SKM-1 (cell line): ENCODE measurements at regions not wholly inside any gene's neighbourhood (a gene's known extent, or its start where the extent isn't known, plus 50 kb on each side); places are given as distances from the start of the nearest gene placed in this dataset.

Source experiments
- DNase-seq: peaks from one replicate; lab custom pipeline; 2025; ENCODE audit not compliant: unreplicated experiment; lab: John Stamatoyannopoulos, UW

DNA sequence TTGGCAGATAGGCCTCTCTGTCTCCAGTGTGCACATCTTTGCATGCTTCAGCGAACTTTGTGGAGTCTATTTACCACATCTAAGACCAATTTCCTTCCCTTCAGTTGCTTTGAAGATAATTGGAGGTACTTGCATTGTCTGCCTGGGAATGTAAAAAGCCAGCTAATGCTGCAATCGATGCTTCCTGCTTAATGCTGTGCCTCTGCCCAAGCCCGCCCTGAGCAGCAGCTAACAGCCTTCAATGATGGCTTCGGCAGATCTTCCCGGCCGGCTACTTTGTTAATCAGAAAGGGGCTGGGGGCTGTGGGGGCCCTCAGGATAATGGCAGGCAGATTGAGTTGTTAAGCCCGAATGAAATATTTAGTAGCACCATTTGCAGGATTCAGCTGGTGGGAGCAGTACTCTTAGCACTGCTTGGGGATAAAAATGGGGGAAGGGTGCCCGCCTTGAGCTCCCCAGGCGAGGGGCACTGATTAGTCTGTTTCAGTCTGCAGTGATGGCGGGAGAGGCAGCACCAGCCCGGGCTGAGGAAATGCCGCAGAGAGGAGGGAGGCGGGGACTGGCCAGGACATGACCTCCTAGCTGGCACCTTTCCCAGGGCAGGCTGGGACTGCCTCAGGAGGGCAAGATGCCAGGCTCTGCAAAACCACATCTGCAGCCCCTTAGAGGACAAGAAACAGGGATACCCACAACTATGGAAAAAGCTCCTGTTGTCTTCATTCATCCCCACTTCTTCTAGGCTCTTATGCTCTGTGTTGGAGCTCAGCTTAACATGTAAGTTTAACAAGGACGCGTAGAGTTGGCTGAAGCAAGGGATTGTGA, 460.0 kb downstream of the BUD13 start:
- peak; percentile 8 for DNase-seq

GRCh38 chr11:116311206-116311605, 461.6 kb downstream of the BUD13 start:
- DNase-seq = no peak

GRCh38 chr11:116310698-116311097, 462.1 kb downstream of the BUD13 start:
- DNase-seq = no peak

GRCh38 chr11:116310226-116310625, 462.6 kb downstream of the BUD13 start:
- no peak for DNase-seq

GRCh38 chr11:116309446-116309845, 463.3 kb downstream of the BUD13 start:
- no peak for DNase-seq

DNA sequence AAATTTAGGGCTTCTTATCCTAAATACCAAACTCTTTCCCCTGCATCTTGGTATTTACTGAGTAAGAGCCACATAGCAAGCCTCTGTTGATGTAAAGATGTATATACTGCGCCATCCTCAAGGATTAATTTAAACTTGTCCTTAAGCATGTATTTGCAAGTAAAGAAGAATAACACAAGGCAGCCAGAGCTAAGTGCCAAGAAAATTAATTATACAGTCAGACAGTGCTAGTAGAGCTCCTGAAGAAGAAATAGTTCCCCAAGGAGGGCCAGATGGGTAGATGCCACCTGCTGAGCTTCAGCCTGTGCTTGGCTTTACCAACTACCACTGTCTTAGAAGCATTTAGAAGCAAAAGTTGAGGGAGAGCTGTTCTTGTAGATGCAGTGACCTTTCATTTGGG, 470.0 kb downstream of the BUD13 start:
- DNase-seq = no peak

GRCh38 chr11:116301141-116301540, 471.6 kb downstream of the BUD13 start:
- DNase-seq = no peak

DNA sequence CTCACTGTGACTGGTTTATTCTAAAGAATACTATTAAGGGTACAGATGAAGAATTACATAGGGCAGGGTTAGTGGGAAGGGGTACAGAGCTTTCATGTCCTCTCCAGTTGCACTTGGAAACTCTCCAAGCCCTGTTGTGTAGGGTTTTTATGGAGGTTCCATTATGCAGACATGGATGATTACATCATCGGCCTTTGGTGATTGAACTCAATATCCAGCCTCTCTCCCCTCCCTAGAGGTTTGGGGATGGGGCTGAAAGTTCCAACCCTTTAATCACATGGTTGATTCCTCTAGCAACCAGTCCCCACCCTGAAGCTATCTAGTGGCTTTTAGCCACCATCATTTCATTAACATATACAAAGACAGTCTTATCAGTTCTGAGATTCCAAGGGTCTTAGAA, 472.6 kb downstream of the BUD13 start:
- DNase-seq = no peak

DNA sequence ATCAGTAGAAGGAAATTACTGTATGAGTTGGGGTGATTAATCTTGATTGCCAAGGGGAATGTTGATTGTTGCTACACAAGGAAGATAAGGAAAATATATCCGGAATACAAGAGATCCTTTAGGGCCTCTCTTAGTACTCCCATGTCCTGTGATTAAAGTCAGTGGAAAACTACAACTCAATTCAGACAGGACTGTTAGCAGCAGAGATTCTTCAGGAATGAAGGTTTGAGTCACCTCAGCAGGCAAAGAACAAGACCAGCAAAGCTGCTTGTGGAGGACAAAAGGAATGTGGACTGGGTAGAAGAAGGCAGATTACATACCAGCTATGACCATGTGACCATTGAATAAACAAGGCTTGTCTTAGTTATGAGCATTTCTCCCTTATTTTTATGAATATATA, 478.2 kb downstream of the BUD13 start:
- DNase-seq = no peak

DNA sequence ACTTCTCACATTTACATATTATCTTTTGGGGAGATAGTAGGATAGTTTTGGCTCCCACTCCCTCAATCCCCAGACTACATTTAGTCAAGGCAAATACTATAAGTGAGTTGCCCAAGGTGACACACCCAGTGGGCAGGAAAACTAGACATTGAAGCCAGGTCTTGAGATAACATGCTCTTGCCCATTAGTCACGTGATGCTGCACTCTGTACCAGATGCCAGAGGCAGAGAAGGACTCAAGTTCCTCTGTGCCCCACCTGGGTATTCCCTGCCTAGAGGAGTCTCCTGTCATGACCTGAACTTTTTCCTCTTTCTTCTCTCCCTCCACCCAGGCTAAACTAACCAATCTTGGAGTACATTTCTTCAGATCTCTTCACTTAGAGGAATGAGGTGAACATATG, 484.9 kb downstream of the BUD13 start:
- no peak for DNase-seq

DNA sequence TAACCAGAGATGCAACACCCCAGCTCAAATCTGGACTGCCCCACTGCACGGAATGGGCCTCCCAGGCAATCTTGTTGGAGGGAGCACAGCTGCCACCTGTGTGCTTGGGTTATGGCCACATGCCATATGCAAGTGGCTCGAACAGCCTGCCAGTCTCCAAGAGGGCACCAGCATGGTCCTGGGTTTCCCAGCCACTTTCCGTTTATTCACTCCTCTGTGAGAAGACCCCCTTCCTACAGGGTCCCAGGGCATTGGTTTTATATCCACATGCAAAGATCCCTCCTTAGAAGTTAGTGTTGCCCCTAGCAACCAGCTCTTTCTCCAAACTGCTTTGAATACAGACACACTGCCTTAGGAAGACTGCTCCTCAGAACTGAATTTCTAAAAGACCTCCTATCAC, 487.8 kb downstream of the BUD13 start:
- no peak for DNase-seq

- no peak for DNase-seq
Measured at GRCh38 chr11:116283300-116283699, 489.5 kb downstream of the BUD13 start.

DNA sequence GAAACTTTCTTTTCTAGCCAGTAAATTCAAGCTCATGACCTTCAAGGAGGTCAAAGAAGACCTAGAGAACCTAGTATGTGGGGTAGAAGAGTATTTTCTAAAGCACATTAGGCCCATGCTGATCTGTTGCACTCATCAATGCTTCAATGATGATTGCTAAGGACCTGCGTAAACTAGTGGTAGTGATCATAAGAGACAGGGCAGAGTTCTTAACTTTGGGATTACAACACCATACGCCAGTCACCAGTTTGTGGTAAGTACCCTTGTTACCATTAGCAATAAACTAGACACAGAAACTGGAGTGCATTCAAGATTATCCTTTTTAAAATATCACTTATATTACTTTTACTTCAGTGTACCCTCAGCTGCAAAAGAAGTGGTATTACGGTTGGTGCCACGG, 490.3 kb downstream of the BUD13 start:
- DNase-seq = no peak

- no peak for DNase-seq
Measured at GRCh38 chr11:116281173-116282160, 491.3 kb downstream of the BUD13 start.

- DNase-seq = no peak
Measured at GRCh38 chr11:116279511-116279910, 493.3 kb downstream of the BUD13 start.

GRCh38 chr11:116278076-116278475, 494.7 kb downstream of the BUD13 start:
- DNase-seq = no peak

- peak; percentile 29 for DNase-seq
Measured at GRCh38 chr11:116276051-116277044, 496.4 kb downstream of the BUD13 start.

DNA sequence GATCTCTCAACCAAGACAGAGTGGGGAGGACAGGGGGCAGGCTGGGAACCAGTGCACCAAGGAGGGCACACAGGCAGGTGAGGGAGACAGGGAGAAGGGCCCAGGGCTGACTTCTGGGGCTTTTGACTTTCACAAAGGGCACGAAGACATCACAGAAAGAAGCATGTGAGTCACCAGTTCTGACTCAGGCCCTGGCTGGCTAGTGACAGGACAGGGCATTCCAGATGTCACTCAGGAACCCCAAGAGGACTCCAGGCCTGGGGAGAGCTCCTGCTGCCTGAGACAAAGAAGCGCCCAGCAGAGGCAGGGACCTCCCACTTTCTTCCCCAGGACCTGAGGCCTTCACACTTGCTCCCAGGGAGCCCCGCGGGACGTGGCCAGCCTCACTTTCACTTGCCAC, 497.2 kb downstream of the BUD13 start:
- no peak for DNase-seq

GRCh38 chr11:116274521-116274920, 498.3 kb downstream of the BUD13 start:
- no peak for DNase-seq

- no peak for DNase-seq
Measured at GRCh38 chr11:116272181-116272789, 500.5 kb downstream of the BUD13 start.
